ENCODE measurements at regions not wholly inside any gene's neighbourhood (a gene's known extent, or its start where the extent isn't known, plus 50 kb on each side); places are given as distances from the start of the nearest gene placed in this dataset.

GRCh38 chr6:81613606-81614005 is 138.9 kb downstream of the TENT5A start:
- Histone ChIP-seq H3K9me2 (ENCODE audit: insufficient read depth, low read length) (no peaks in the 10 kb centered on the region), H3K36me3 (ENCODE audit: insufficient read depth, low read length) (no peaks in the 10 kb centered on the region), H3K27me3 (ENCODE audit: insufficient read depth, low read depth, low read length) (no peaks in the 10 kb centered on the region), H3K79me2 (replicated peaks; ENCODE audit: insufficient read depth, low read length) (no peaks in the 10 kb centered on the region), H3K27ac (ENCODE audit: low read length) (no peak overlapping the region), H3K9ac (ENCODE audit: low read length) (no peak overlapping the region), H3K4me2 (ENCODE audit: low read length) (no peak overlapping the region), H4K20me1 (ENCODE audit: insufficient read depth) (no peaks in the 10 kb centered on the region), H3K4me3 (ENCODE audit: low read length) (no peak overlapping the region), H3F3A (ENCODE audit: insufficient read depth, low read length, poor library complexity, severe bottlenecking) (no peaks in the 10 kb centered on the region), H3K9me3 (ENCODE audit: low read length) (no peaks in the 10 kb centered on the region), H2AFZ (ENCODE audit: low read depth, low read length) (no peak overlapping the region)
- TF ChIP-seq SMC3 (conservative IDR thresholded peaks at IDR 0.05; ENCODE audit: poor library complexity) (no peak), RAD21 (conservative IDR thresholded peaks at IDR 0.05) (no peak), EZH2 (IDR thresholded peaks at IDR 0.05; ENCODE audit: borderline replicate concordance, insufficient read depth, low read length, poor library complexity, severe bottlenecking) (no peak), POLR2AphosphoS5 (IDR thresholded peaks at IDR 0.05) (no peak), MXI1 (conservative IDR thresholded peaks at IDR 0.05; ENCODE audit: poor library complexity, severe bottlenecking) (no peak), EP300 (conservative IDR thresholded peaks at IDR 0.05; ENCODE audit: poor library complexity, severe bottlenecking) (no peak), TAF1 (IDR thresholded peaks at IDR 0.05; ENCODE audit: low read depth) (no peak)
- TF ChIP-seq, protein P1, sequence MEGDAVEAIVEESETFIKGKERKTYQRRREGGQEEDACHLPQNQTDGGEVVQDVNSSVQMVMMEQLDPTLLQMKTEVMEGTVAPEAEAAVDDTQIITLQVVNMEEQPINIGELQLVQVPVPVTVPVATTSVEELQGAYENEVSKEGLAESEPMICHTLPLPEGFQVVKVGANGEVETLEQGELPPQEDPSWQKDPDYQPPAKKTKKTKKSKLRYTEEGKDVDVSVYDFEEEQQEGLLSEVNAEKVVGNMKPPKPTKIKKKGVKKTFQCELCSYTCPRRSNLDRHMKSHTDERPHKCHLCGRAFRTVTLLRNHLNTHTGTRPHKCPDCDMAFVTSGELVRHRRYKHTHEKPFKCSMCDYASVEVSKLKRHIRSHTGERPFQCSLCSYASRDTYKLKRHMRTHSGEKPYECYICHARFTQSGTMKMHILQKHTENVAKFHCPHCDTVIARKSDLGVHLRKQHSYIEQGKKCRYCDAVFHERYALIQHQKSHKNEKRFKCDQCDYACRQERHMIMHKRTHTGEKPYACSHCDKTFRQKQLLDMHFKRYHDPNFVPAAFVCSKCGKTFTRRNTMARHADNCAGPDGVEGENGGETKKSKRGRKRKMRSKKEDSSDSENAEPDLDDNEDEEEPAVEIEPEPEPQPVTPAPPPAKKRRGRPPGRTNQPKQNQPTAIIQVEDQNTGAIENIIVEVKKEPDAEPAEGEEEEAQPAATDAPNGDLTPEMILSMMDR (IDR thresholded peaks at IDR 0.05; ENCODE audit: poor library complexity, severe bottlenecking): no peak
- TF ChIP-seq, protein P2, sequence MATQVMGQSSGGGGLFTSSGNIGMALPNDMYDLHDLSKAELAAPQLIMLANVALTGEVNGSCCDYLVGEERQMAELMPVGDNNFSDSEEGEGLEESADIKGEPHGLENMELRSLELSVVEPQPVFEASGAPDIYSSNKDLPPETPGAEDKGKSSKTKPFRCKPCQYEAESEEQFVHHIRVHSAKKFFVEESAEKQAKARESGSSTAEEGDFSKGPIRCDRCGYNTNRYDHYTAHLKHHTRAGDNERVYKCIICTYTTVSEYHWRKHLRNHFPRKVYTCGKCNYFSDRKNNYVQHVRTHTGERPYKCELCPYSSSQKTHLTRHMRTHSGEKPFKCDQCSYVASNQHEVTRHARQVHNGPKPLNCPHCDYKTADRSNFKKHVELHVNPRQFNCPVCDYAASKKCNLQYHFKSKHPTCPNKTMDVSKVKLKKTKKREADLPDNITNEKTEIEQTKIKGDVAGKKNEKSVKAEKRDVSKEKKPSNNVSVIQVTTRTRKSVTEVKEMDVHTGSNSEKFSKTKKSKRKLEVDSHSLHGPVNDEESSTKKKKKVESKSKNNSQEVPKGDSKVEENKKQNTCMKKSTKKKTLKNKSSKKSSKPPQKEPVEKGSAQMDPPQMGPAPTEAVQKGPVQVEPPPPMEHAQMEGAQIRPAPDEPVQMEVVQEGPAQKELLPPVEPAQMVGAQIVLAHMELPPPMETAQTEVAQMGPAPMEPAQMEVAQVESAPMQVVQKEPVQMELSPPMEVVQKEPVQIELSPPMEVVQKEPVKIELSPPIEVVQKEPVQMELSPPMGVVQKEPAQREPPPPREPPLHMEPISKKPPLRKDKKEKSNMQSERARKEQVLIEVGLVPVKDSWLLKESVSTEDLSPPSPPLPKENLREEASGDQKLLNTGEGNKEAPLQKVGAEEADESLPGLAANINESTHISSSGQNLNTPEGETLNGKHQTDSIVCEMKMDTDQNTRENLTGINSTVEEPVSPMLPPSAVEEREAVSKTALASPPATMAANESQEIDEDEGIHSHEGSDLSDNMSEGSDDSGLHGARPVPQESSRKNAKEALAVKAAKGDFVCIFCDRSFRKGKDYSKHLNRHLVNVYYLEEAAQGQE (IDR thresholded peaks at IDR 0.05; ENCODE audit: borderline replicate concordance): no peak

- no peak overlapping the region for H3K4me2 ChIP-seq (ENCODE audit: low read length)
- H3K27me3 ChIP-seq (ENCODE audit: insufficient read depth, low read depth, low read length): no peaks in the 10 kb centered on the region
- H3K79me2 ChIP-seq (replicated peaks; ENCODE audit: insufficient read depth, low read length): no peaks in the 10 kb centered on the region
- H3F3A ChIP-seq (ENCODE audit: insufficient read depth, low read length, poor library complexity, severe bottlenecking): no peaks in the 10 kb centered on the region
- no peaks in the 10 kb centered on the region for H3K9me2 ChIP-seq (ENCODE audit: insufficient read depth, low read length)
- H3K27ac ChIP-seq (ENCODE audit: low read length): no peak overlapping the region
- H3K36me3 ChIP-seq (ENCODE audit: insufficient read depth, low read length): no peaks in the 10 kb centered on the region
- H4K20me1 ChIP-seq (ENCODE audit: insufficient read depth): no peaks in the 10 kb centered on the region
- no peak overlapping the region for H3K9ac ChIP-seq (ENCODE audit: low read length)
- no peaks in the 10 kb centered on the region for H3K9me3 ChIP-seq (ENCODE audit: low read length)
- no peak overlapping the region for H3K4me3 ChIP-seq (ENCODE audit: low read length)
- no peak for TF ChIP-seq EP300 (conservative IDR thresholded peaks at IDR 0.05; ENCODE audit: poor library complexity, severe bottlenecking)
- TF ChIP-seq, protein P2 (IDR thresholded peaks at IDR 0.05; ENCODE audit: borderline replicate concordance): no peak
- TF ChIP-seq MXI1 (conservative IDR thresholded peaks at IDR 0.05; ENCODE audit: poor library complexity, severe bottlenecking): no peak
- no peak for TF ChIP-seq SMC3 (conservative IDR thresholded peaks at IDR 0.05; ENCODE audit: poor library complexity)
- TF ChIP-seq TAF1 (IDR thresholded peaks at IDR 0.05; ENCODE audit: low read depth): no peak
- TF ChIP-seq, protein P1 (IDR thresholded peaks at IDR 0.05; ENCODE audit: poor library complexity, severe bottlenecking): no peak
- no peak for TF ChIP-seq POLR2AphosphoS5 (IDR thresholded peaks at IDR 0.05)
- no peak for TF ChIP-seq EZH2 (IDR thresholded peaks at IDR 0.05; ENCODE audit: borderline replicate concordance, insufficient read depth, low read length, poor library complexity, severe bottlenecking)
- no peak for TF ChIP-seq RAD21 (conservative IDR thresholded peaks at IDR 0.05)
- H2AFZ ChIP-seq (ENCODE audit: low read depth, low read length): no peak overlapping the region
Measured at GRCh38 chr6:81612136-81612535, 140.3 kb downstream of the TENT5A start.
